ENCODE measurements at regions not wholly inside any gene's neighbourhood (a gene's known extent, or its start where the extent isn't known, plus 50 kb on each side); places are given as distances from the start of the nearest gene placed in this dataset.

- TF ChIP-seq EZH2 (IDR thresholded peaks at IDR 0.05; ENCODE audit: insufficient read depth, poor library complexity, severe bottlenecking) (no peak), EZH2phosphoT487 (IDR thresholded peaks at IDR 0.05; ENCODE audit: insufficient read depth, low read depth) (no peak)
Observed at GRCh38 chr3:176855901-176856486, 341.3 kb downstream of the TBL1XR1 start.
